ENCODE measurements at regions not wholly inside any gene's neighbourhood (a gene's known extent, or its start where the extent isn't known, plus 50 kb on each side); places are given as distances from the start of the nearest gene placed in this dataset.
"Not testable (repeated sequence)": the region's sequence is repeated elsewhere in the genome, so short reads cannot be mapped to it uniquely, and the experiment has no call there.

DNA sequence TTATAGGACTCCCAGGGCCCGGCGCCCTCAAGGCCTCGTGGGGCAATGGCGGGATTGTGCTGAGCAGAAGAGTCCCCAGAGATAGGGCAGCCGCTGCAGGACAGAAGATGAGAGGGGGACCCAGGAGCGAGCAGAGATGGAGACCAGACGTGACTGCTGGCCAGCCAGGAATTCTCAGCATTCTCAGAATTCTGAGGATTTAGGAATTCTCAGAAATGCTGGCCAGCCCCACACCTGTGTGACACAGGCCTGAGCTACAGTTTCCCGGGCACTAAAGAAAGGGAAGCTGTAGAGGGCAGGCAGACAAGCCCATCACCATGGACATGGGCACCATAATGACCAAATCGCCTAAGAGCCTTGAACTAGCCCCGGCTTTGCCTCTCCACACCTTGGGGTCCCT lies 186.2 kb upstream of the CDH4 start:
- no peak for DNase-seq

DNA sequence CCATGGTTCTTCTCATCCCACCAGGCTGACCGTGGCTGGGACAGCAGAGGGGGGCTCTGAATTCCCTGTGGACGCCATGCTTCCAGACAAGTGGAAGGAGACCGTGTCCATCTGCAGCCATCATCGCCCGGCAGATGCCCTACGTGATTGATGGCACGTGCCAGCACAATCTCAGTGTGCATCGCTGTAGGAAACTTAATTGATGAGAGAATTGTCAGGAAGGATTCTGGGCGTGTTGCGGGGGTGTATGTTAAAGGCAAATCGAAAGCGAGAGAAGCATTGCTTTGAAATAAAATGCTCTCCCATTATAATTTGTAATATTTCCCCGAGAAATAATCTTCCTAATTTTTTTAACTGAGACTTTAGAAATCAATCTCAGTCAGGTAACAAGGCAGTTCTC lies 185.5 kb upstream of the CDH4 start:
- DNase-seq = no peak

DNA sequence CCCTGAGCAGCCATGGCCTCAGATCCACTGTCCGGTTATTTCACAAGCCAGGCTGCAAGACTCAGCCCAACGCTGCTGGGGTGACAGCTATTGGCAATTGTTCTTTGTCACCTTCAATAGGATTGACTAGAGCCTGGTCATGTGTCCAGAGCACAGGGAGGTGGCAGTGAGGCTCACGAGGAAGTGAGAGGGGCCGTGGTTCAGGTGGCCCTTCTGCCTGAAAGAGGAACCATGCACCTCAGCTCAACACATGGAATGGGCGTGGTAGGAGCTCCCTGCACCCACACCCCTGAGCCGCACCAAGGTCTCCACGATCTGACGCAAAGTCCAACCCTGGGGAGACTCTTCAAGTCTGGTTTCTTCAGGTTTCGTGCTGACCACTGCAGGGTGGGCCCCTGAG lies 184.8 kb upstream of the CDH4 start:
- DNase-seq = no peak

DNA sequence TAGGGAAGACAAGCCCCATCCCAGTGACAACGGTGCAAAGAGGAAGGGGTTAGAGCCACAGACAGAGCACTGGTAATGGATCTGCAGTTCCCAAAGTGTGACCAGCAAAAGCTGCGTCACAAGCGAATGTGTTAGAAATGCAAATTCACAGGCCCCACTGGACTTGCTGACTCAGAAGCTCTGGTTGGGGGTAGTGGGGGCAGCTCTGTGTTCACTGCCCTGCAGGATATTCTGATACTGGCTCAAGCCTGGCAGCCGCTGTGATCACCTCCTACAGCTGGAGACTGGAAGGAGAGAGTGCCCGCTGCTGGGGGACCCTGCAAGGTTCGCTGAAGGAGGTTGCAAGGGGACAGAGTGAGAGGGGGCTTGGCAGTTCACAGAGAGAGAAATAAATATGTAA lies 179.7 kb upstream of the CDH4 start:
- no peak for DNase-seq

DNA sequence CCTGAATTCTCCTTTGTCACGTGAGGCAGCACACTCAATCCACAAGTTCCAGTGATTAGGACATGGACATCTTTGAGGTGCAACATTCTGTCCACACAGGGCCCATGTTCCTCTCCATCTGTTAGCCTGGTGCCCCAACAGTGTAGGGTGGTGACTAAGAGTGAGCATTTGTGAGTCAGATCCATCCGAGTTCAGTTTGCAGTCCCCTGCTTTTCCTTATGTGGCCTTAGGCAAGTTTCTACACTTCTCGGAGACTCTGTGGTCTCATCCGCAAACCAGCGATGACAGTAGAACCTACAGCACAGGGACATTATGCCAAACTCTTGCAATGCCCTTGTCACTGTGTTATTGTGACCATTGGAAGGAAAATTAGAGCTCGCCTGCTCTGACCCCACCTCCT lies 178.7 kb upstream of the CDH4 start:
- no peak for DNase-seq

DNA sequence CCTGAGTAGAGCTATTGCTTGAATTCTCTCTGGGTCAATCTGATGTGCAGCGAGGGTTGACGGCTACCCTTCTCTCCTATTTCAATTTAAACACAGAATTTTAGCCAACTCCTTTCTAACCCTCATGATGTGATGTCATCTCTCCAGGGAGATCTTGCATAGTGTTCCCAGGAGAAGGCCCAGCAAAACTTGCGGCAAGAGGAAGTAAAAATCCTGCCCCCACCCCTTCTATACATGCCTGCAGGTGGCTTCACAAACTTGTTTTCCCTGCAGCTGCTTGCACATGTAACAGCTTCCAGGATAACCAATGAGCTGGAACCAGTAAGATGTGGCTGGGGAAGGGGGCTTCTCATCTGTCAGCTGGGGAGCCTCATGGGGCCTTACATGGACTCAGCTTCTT lies 169.3 kb upstream of the CDH4 start:
- DNase-seq = peak; percentile 65

DNA sequence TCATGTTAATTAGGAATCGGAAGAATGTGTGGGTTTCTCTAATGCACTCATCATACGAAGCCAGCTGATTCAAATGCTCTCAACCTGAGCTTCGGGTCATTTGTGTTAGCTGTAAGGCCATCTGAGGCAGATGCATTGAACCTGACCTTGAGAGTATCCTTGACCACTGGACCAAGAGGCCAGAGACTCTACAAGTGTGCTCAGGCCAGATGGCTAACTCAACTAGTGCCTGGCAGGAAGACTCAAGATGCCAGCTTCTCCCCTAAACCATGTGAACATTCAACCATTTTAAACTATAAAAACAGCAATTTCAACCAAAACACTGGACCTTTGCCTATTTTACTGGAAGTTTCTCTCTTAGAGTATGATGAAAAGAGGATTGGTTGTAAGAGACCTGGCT lies 168.6 kb upstream of the CDH4 start:
- DNase-seq = no peak

DNA sequence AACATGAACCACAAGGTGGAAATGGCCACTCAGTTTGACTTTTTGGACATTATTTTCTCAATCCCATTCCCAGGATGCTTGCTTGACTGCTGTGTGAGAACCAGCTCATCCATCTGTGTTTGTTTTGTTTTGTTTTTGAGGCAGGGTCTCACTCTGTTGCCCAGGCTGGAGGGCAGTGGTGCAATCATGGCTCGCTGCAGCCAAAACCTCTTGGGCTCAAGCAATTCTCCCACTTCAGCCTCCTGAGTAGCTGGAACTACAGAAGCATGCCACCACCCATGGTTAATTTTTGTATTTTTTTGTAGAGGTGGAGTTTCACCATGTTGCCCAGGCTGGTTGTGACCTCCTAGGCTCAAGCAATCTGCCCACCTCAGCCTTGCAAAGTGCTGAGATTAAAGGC lies 166.0 kb upstream of the CDH4 start:
- no peak for DNase-seq

DNA sequence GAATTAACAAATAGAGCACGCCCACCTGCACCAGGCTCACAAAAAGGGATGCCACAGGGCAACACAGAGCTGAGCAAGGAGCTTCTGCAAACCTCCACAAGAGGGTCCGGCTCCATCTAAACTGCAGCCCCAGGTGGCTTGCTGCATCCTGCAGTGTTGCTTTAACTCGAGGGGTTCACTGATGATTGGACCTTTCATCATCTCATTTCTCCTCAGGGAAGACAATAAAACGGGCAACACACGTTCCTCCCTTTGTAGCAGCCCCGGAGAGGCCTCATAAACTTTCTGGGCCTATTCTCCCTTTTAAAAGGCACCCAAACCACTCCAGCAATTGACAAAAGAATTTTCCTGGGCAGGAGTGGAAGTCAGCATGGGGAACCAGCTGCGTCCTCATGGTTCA lies 161.5 kb upstream of the CDH4 start:
- no peak for DNase-seq

DNA sequence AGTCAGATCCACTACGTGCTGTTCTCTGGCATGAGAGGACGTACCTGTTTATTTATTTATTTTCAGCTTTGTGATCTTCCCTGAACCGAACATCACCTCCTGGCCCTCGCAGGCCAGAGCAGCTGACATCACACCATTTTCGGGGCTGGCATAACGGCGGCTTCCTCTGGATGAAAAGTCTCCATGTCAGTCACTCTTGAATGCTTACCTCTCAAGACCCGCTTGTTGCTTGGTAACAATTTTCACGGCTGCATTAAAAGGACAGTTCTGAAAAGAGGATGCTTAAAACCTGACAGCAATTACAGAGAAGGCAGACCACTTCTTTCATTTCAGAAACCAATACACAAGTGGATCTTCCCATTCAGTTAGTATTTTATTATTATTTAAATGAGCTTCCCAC lies 159.8 kb upstream of the CDH4 start:
- no peak for DNase-seq

DNA sequence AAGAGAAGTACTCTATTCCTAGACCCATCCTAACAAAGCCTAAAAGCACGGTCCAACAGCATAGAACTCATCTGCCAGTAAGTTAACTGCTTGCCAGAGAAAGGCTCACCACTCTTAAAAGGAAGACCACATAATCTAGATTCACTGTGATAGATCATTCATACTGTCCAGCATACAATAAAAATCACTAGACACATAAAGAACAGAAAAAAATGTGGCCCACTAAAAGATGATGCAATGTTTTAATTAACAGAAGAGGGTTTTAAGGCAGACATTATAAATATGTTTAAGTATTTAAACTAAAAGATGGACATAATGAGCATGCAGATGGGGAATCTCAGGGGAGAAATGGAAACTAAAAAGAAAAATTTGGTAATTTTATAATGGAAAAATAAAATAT lies 157.5 kb upstream of the CDH4 start:
- DNase-seq = no peak

DNA sequence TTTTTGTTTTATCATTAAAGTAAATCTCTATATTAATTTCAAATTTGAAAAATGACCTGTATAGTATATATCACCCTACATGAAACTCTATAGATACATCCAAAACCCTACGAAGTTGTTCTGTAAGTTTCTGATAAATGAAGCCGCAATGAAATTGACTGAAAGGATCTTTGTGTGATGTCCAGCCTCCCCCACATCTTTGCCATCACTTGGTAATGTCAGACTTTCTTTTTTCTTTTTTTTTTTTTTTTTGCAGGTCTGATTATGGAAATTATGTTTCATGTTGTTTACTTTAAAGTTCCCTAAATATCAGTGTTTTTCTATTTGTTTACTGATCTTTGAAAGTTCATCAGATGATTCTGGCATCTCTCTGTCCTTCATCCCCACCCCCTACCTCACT lies 155.6 kb upstream of the CDH4 start:
- DNase-seq = no peak

DNA sequence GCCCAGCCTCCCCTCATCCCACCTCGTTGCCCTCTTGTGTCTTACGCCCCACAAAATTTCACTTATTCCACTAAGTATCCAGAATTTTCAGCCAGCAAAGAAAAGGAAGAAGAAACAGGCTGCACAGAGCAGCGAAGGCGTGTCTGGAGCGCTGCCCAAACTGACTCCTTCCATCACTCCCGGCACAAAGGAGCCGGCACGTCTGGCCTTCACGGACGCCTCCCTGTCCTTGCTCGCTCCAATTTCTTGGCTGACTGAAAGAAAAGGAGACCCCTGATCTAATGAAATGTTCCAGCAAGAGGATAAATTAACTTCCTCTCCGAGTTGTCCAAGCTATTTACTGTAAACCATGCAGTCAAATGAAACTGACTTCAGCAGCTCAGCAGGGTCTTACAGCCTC lies 152.3 kb upstream of the CDH4 start:
- peak; percentile 82 for DNase-seq

DNA sequence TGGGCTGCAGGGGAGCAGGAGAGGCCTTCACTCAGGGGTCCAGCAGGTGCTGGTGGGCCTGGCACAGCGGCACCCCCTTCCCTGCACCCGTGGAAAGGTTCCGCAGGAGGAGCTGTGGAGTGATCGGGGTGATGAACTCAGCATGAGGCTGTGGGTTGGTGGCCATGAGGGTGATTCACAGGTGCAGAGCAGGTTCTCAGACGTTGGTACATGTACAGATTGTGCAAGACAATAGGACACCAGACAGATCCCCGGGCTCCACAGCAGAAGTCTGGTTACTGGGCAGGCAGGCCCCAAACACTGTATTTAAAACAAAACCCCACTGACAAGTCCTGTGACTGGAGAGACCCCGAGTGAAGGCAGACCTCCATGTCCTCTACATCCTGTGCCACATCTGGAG lies 151.6 kb upstream of the CDH4 start:
- DNase-seq = no peak

DNA sequence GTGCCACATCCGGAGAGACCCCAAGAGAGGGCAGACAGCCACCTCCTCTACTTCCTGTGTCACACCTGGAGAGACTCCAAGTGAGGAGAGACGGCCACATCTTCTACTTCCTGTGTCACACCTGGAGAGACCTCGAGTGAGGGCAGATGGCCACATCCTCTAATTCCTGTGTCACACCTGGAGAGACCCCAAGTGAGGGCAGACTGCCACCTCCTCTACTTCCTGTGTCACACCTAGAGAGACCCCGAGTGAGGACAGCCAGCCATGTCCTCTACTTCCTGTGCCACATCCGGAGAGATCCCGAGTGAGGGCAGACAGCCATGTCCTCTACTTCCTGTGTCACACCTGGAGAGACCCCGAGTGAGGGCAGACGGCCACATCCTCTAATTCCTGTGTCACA lies 150.7 kb upstream of the CDH4 start:
- not testable (repeated sequence) for DNase-seq

DNA sequence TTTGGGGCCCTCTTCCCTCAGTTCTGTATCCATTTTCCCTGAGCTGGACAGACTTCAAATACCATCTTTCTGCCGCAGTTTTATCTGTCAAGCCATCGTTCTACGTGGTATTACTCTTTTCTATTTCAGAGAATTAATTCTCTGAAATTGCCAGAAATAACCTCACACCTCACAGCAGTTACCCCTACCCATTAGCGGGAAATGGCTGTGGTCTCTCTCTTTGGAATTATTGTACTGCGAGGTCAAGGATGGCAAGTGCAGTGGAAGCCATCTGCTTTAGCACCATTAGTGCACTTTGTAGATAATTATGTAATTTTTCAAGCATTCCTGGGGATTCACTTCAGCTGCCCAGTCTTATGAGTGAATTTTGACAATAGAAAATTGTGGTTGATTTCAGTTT lies 147.8 kb upstream of the CDH4 start:
- no peak for DNase-seq

DNA sequence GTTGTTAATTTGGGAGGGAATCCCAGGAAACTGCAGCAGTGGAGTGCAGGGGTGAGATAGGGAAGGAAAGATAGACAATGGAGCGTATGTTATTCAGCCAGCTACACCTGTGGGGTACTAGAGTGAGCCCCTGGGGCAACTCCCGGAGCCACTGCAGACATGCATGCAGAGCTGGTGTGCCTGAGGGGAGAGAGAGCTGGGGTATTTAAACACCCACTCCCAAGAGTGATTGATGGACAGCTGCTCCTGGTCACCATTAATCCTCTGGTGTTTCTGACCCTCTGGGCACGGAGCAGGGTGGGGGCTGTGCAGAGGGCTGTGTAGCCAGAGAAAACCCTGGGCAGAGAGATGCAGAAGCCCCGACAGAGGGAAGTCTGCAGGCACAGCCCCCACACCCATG lies 146.7 kb upstream of the CDH4 start:
- DNase-seq = no peak

DNA sequence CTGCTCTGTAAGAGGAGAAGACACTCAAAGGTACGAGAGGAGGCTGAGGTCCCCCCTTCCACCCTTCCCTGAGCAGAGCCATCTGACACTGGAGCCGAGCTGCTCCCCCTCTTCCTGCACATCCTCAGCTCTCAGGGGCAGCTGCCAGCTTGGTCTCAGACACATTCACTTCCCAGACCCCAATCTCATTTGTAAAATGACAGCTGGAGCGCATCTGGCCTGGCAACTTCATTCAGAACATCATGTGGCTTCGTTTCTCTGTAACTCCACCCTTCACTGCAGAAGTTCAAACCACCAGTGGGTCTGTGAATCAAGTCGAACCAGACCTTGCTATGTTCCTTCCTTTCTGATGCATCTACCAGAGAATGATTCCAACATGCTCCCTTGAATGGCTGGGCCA lies 145.6 kb upstream of the CDH4 start:
- DNase-seq = peak; percentile 42

DNA sequence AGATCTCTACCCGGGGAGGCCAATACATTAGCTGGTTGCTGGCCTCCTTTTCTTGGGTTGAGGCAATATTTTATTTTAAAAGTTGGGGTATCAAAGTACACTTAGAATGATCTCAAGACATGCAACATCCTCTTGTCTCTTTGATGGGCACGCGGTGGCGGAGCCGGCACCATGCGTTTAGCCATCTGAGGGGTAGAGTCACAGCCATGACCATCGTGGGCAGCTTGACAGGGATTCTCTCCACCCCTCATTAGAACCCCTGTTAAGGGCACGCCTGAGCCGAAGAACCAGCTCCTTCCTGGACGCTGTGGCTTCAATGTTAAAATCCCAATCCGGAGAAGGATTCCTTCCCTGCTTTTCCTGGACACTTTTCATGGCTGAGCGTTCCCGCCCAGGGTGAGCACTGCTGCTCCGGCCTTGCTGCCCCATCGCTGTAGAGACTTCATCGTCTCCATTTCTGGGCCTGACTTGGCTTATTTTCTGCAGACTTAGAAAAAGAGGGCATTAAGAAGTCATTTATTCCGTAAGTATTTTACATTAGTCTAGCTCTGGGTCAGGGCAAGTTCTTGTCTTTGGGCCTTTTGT lies 142.7 kb upstream of the CDH4 start:
- DNase-seq = no peak

DNA sequence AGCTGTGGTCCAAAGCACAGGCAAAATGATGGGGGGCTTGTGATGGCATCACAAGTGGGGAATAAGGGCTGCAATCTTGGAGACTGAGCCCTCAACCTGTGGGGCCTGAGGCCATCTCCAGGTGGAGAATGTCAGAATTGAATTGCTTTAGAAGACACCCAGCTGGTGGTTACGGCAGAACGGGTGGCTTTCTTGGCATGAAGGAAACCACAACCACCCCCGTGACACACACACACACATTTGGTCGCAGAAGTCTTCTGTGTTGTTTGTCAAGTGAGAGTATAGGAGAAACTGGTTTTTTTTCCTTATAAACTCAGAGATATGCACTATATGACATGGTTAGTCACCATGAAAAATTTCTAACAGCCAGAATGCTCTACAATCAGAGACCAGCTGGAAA lies 139.5 kb upstream of the CDH4 start:
- no peak for DNase-seq

DNA sequence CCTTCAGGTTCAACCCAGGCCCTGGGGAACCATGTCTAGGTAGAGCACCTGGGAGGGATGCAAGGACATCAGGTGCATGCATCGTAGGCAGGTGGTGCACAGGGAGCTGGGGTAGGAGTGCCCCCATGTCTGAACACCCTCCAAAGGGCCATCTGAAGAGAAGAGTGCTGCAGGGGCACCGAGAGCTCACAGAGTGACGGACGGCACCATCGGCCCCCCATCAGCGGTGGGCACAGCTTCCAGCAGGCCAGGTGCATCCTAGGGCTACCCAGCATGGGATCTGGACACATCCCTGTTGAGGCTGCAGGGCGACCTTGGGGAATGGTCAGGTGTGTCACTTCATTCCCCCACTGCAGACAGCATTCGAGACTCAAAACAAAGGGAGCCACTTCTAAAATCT lies 138.3 kb upstream of the CDH4 start:
- DNase-seq = no peak

DNA sequence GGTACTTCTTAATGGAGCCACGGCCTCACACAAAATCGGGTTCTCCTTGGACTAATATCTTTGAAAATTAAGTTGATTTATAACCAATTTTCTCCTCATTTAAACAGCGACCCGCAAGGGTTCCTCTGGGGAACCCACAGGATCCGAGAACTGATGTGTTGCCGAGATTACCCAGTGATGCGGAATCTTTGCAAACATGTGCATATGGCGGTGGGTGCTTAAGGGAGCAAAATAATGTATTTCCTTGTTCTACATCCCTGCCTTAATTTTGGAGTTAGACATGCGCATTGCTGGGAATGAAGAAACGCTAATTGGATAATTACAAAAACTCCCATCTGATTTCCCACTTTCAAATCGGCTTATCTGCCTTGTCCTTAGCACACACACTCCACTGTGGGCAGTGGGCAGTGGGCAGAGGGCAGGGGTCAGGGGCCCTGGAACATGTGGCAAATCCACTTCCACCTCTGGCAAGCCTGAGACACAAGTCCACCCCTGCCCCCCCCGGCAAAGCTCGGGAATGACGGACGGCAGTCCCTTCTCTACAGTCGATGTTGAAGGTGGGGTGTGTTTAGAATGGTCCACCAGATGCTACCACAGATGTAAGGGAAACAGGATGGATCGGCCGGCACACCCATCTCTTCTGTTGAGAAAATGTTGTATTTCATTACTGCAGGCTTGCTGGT lies 137.4 kb upstream of the CDH4 start:
- no peak for DNase-seq

DNA sequence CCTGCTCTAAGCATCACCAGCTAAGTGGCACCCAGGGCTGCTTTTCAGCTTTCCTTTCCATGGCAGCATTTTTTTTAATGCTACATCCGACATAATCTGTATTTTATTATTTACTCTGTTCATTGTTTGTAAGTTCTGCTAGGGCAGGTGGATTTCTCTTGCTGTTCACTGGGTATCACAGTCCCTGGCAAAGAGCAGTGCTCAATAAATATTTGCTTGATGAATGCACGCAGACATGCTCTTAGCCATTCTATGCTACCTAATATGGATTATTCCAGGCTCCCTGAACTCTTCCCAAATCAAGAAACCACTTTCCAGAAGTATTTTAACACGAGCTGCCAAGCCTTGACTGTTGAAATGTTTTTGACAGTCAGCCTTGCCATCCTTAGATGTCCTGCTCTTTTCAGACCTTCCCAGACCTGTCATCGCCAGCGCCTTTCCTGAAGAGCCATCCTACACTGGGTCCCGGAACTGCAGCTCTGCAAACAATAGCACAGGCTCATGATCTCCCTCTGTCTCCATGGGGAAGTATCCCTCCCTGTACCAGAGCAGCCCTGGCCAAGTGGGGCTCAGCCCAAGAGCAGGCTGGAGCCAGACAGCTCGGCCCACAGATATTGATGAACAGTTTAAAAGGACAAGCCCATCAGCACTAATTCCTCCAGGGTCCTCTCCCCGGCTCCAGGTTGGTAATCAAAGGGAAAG lies 136.5 kb upstream of the CDH4 start:
- peak; percentile 56 for DNase-seq

DNA sequence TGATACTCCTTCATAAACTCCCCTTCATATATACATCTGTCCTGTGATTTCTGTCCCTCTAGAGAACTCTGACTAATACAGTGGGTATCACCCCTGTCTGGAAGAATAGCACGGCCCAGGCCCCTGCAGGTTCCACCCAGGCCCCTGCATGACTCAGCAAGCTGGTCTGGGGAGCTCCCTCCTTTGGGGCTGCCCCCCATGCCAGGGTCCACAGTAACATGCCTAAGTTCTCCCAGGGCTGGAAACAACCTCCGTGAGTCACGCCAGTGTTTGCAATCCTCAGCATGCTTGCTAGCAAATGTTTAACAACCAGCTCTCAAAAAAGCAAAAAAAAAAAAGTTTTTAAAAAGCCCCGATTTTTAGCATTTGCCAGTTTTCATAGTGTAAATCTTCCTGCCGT lies 134.3 kb upstream of the CDH4 start:
- DNase-seq = no peak

Data from right hindlimb (tissue), 1 donor.